ENCODE measurements at regions not wholly inside any gene's neighbourhood (a gene's known extent, or its start where the extent isn't known, plus 50 kb on each side); places are given as distances from the start of the nearest gene placed in this dataset.

- TF ChIP-seq EZH2phosphoT487 (IDR thresholded peaks at IDR 0.05; ENCODE audit: borderline replicate concordance) (no peak), CTCF (conservative IDR thresholded peaks at IDR 0.05; ENCODE audit: low read length) (no peak)
Measured at GRCh38 chr12:75951399-75952278, 79.9 kb downstream of the PHLDA1 start.

All from Loucy (cell line).